GM19455 (cell line): ENCODE measurements at regions not wholly inside any gene's neighbourhood (a gene's known extent, or its start where the extent isn't known, plus 50 kb on each side); places are given as distances from the start of the nearest gene placed in this dataset.

Experiments used
- ATAC-seq: cut with Tn5 transposase; IDR thresholded peaks from one replicate; pipeline ENCODE4 v1.9.1; 2021; ENCODE audit not compliant: unreplicated experiment

DNA sequence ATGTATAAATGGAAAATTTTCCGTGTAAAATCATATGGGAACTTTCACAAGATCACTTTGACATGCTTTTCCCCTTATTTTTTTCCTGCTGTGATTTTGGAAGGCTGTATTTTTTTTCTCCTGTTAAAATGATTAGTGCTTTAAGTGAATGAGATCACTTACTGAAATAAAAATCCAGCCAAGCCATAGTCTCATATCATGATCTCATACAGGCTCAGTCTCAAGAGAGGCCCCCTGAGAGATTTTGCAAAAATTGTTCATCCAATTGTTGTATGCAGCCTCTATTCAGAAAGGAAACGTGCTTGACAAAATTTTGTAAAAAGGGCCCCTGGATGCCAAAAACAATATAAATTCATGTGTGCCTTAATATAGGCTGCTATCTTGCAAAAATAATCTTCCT, 528.2 kb downstream of the HDGFL1 start:
- ATAC-seq = no peak

DNA sequence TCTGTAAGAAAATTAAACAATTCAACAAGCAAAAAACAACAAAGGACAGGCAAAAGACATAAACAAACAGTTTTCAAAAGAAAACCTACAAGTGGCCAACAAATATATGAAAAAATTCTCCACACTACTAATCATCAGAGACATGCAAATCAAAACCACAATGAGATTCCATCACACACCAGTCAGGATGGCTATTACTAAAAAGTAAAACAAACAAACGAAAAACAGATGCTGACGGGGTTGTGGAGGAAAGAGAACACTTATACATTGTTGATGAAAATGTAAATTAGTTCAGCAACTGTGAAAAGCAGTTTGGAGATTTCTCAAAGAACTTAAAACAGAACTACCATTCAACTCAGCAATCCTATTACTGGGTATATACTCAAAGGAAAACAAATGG, 537.6 kb downstream of the HDGFL1 start:
- no peak for ATAC-seq

DNA sequence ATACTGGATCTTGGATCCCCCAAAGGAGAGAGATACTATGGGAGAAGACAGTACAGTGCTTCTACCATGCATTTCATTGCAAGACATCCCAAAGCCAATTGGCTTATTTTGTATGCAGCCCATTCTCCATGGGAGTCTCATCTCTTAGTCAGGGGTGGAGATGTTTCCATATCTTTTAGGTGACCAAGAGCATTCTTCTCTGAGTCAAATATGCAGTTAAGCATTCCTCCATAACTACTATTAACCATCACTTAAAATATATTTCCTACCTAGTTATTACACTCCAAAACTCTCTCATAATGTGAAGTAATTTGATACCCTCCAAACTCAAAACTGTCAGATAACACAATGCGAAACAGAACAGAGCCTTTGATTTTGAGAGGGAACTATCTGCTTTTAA, 542.6 kb downstream of the HDGFL1 start:
- ATAC-seq = no peak

DNA sequence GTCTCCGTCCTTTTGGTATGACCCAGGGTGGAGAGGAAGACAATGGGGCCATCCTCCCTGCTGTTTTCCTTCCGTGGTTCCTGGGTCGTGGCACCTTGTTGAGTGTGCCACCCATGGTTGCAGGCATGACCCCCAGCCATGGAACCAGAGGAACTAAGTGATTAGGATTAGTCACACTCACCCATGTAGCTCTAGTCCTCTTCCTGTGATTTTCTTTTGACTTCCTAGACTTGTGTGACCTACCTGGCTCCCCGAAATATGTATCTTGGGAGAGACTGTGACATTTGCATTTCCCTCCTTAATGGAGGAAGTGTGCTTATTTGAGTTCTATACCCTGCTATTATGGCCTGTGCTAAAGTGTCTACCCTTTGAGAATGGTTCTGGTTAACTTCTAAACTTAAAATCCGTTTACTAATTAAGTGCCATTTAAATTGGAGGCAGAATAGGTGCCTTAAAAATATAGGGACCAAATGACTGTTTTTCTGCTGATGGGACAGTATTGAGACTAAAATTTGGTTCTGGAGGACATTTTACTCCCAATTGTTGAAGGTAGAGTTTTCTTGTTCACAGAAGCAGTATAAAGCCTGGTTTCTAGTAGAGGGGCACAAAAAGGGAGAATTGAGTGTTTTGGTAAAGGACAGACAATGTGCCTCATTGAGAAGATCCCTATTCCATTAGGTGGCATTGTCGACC, 545.6 kb downstream of the HDGFL1 start:
- ATAC-seq = no peak

DNA sequence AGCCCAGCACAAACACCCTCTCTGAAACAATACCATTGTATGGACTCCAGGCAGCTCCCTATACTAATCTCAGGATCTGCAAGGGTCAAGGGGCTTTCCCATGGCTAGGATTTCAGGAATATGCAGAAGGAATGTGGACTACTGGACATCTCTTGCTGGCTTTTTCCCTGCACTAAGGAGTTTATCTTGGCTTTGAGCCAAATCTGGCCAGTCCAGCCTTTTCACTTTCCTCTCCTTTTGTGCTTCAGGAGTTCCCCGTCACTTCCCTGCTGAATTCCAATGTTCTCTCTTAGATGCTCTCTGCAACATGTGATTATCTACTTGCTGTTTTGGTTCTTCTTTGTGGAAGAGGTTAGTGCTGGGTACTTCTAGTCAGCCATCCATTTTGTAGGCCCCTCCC, 568.2 kb downstream of the HDGFL1 start:
- no peak for ATAC-seq

DNA sequence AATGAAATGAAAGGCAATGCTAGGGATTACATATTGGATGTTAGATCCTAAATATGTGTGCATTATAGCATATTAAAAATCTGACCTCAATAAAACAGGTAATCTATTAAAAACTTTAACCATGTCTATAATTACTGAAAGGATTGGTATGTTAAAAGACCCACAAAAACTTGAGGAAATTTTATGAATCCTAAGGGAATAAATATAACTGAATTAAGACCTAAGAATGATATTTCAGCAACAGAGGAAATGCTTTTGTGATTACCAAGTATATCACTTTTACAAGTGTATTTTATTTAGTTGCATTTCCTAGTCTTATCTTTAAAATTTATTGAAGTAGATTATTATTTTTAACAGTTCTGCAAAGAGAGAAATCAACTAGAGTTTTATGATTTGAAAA, 571.5 kb downstream of the HDGFL1 start:
- ATAC-seq = no peak

DNA sequence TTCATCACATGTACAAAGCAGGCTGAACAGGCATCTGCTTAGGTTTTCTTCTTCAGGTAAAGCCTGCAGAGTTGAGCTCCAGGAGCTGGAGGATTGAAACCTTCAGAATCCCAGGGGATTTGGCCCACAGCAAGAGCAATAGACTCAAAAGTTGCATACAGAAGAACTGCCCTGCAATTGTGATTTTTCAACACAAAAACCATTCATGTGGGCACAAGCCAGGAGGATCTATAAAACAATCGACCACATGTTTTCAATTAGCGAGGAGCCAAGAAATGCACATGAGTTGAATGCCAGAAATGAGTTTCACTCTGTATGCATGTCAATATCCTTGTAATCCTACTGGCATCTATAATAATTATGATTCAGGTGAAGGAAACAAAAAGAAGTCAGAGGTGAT, 576.4 kb downstream of the HDGFL1 start:
- no peak for ATAC-seq

DNA sequence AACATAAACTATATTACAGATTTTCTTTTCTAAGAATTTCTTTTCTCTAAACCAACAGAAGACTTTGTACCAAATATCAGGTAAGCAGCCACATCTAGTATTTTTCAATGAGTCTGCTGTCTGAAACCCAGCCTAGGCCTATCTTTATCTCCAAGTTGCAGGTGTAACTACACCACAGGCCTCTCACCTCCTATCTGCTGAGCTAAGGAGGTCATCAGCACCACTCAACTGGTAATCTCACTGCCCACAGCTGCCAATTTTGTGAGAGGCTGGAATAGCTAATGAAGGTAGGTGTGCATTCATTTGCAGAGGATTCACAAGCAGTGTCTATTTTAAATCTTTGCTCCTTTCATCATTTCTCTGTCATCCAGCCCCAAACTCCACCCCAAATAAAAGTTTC, 584.8 kb downstream of the HDGFL1 start:
- no peak for ATAC-seq

DNA sequence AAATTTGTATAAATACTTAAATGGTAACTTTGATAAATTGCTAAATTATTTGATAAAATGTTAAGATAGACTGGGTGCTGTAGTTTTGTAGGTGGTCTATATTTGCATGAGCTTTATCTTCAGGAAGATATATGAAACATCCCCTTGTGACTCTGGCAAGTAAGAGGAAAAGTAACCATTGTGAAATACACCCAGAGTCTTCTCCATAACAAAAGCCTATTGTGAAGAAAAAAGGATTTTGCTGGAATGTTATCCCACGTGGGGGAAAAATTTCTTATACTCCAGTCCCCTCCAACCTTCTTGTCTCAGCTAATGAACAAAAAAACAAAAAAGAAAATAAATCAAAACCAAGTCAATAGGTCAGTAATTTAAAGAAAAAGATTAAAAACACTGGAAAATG, 600.7 kb downstream of the HDGFL1 start:
- no peak for ATAC-seq

DNA sequence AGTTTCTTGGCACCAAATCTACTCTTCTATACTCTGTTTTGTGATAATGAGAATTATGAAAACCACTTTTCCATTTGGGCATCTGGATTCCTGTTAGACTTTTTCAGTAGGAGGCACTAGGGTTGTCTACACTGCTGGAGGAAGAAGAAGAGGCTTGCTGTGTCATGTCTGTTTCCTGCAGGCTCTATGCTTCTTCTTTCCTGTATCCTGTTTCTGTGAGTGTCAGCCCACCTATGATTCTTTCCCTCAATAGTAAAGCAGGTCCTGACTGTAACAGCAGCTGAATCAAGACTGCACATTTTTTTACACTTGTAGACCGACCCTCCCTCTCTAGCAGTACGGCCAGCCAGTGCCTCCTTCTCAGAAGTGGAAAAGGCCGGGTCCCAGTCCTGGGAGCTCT, 603.9 kb downstream of the HDGFL1 start:
- ATAC-seq = no peak

DNA sequence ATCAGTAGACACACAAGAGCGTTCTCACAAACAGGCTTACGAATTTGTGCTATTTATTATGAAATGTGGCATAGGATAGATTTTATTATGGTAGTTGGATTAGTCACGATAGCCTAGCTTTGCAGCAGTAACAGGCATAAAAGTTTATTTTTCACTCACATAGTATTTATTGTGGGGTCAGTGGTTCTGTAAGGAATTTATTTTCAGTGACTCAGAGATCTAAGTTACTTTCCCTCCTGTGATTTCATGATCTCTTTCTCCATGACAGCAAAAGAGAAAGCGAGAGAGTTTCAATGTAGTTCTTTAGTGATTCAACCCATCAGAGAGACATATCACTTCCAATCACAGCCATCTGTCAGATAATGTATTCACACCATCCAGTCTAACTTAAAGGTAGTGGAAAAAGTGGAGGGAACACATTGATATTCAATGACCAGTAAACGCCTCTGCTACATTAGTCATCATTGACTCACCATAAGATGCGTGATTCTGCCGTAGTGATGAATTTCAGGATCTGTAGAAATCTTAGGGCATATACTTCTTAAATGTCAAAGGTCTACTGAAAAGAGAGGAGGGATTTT, 605.5 kb downstream of the HDGFL1 start:
- ATAC-seq = no peak

DNA sequence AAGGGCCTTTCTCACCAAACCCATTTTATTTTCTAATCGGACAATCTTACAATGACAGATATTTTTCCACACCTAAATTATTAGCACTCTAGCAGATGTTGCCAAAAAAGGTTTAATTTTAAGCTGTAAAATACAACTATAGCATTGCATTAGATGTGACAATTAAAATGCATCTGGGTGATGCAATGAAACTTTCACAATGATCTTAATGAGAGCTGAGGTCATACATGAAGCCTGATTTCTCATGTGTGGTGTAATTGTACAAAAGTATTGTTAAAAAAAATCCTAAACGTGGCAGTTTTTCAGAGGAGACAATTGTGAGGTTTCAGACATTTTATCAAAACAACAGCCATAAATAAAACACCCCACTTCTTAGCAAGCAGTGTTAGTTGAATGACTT, 606.0 kb downstream of the HDGFL1 start:
- no peak for ATAC-seq

DNA sequence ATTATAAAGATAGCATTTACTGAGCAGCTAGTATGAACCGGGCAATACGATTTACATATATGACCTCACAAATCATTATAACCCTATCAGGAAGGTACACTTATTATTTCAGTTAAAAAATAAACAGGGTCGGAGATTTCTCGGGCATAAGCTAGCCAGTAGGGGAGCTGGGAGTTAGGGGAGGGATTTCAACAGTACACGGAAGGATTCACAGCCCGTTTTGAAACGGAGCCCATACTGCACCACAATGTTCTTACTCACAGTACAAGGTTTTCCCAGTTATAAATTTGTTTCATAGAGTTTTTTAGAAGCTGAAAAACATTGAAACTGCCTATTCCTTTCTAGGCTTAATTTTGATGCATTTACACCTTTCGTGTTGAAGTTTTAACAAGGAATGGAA, 607.1 kb downstream of the HDGFL1 start:
- ATAC-seq = no peak

DNA sequence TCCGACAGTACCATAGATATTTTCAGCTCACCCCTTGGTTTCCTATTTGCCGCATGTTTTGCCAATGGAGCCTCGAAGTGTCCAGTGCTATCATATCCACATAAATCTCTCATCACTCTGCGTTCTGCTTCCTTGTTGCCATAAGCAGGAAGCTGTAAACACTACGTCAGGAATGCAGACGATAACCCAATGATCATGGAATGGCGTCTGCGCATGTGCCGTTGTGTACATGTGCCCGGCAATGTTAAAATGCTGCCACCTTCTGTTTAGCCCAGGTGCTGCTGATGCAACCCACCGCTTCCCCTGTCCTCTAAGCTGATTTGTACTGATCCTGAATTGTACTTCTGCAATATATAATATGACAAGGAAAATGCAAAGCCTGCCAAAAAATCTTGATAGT, 607.5 kb downstream of the HDGFL1 start:
- no peak for ATAC-seq

DNA sequence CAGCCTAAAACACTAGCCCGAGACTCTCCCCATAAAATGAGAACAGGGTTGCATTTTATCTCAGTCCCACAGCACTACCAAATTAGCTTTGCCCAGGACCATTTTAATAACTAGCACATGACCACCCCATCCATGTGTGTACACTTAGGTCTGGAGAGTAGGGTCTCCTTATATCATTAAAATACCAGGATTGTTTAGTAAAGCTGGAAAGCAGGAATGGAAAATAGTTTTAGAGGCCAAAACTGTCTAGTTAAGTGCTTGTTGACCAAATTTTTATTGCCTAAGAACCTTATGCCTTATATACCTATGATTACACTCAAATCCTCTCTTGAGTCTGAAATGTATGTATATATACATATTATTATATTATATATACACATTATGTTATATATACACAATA, 608.4 kb downstream of the HDGFL1 start:
- ATAC-seq = no peak

DNA sequence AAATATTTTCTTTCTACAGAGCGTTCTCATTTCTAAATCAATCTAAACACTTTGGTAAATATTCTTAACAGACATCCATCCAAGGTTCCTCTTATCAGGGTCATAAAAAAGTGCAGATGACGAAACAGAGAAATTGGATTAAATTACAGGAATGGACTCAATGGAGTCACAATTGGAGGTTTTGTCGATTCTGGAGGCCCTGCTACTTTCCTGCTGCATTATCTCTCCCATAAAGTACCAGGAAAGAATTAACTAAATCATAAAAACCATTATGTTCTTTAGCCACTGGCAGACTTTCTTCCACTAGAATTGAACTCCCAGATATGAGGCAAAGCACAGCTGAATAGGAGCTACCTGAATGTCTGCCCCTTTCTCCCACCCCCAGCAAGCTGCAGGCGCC, 610.6 kb downstream of the HDGFL1 start:
- no peak for ATAC-seq

DNA sequence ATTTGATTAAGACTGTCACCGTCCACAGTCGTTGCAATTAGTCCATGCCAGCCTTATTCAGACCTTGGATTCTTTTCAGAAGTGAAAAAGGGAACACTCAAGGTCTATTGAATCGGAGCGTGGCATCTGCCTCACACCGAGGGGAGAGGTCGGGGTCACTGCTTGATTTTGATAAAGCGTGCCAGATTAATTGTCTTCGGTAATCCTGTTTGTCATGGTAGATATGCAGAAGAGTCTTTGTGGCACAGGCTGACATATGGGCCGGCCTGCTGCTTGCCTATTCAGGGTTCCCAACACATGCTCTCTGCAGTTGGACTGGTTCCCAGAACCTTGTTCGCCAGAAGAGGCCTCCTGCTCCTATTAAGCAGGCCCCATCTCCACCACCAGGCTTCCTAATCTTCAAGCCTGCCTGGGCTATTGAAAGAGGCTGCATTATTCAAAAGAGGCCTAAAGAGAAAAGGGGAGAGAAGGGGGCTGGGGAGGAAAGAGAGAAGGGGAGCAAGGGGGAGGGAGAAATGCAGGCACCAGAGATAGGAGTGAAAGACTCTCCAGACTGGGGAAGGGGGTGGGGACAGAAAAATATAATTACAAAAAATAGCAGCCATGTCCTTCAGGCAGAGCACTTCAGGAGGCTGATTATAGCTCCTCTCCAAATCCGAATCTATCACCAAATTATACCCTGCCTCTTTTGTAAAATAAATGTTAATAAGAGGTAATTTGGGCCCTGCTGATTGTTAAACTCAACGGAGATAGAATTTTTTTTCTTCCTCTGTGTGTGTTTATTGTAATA, 611.3 kb downstream of the HDGFL1 start:
- no peak for ATAC-seq

DNA sequence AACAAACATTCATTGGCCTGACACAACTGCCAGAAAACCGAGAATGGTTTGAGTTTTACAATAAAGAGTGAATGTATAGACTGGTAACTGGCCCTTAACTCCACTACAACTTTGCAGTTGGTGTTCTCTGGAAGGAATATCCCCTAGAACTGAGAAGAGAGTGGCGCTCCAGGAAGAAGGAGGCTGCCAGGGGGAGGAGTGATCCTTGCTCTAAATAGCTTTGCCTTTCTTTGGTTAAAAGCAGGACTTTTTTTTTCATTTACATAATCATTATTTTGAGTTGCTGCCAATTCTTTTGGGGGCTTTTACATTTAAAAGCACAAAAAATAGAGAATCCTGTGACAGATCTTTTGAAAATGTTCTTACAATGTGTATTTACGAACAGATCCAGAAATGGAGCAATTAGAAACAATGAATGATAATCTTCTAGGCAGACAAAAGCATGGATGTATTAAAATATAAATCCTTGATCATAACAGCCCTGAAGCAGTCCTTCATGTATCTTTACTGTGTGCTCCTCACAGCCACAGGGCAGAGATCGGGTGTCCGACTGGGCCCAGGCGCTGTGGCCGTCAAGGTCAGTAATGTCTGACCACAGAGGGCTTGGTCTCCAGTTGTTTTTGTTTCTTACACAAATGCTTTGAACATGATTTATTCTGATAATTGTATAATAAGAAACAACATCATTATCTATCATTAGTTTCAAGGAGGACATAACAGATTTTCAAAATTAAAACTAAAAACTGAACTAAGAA, 612.2 kb downstream of the HDGFL1 start:
- ATAC-seq = no peak

DNA sequence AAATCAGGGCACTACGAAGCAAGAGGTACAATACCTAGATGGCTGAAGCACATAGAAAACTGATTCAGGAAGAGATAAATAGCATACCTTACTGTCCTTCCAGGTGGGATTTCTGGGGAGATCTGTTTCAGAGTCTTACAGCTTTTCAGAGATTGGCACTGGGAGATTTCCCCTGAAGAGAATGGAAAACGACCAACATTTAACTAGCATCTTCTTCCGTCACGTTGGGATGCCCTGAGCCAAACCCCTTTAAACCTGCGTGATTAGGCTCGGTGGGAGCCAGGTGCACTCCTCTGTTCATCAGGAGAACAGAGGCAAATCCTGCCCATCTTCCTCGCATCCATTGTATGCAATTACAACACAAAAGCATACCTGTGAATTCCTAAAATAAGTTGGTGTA, 614.5 kb downstream of the HDGFL1 start:
- ATAC-seq = no peak

DNA sequence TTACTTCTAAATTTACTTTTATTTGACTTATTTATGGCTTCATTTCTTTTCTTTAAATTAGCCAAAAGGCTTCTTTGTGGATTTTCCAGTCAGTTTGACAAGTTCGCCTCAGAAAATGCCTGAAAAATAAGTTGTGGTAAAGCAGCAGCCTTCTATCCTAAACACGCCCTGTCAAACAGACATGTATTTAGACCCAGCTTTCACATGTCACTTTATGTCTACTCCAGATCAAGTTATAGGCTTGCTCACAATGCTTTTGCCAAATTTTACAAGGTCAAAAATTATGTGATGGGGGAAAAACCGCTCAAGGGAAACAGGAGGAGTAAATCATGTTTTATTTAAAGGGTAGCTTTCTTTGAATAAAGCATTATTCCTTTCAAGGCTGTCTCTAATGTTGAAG, 615.0 kb downstream of the HDGFL1 start:
- ATAC-seq = no peak

DNA sequence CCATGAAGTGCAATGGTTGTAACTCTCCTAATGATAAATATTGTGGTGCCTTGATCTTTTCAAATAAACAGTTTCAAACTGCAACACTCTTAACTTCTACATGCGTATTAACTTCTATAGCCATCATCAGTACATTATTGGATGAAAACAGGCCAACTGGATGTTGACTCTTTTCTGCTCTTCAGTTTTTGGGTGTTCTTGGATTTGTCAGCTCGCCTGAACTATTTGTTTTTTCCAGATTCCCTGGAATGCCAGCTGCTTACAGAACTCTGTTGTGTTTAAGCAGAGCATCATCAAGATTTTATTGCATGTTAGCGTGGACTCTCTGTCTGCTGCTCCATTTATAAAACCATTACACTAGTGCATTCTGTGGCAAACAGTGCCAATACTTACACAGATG, 626.1 kb downstream of the HDGFL1 start:
- no peak for ATAC-seq

DNA sequence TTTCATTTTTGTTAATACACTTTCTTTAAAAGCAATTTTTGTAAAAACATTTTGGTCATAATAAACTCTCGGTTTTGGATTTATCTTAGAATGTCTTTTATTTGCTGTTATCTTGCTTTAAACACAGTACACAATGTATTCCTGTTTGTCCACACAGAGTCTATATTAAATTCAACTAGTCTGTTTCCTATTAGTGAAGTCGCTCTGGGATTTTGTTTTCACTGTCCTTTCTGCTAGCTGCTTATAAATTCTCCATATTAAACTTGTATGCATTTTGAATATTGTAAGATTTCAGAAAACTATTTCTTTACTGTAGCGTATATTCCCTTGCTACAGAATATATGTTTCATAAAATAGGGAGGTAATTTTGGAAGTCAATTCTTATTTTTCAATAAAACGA, 630.2 kb downstream of the HDGFL1 start:
- ATAC-seq = no peak
